ENCODE measurements at regions not wholly inside any gene's neighbourhood (a gene's known extent, or its start where the extent isn't known, plus 50 kb on each side); places are given as distances from the start of the nearest gene placed in this dataset.

DNA sequence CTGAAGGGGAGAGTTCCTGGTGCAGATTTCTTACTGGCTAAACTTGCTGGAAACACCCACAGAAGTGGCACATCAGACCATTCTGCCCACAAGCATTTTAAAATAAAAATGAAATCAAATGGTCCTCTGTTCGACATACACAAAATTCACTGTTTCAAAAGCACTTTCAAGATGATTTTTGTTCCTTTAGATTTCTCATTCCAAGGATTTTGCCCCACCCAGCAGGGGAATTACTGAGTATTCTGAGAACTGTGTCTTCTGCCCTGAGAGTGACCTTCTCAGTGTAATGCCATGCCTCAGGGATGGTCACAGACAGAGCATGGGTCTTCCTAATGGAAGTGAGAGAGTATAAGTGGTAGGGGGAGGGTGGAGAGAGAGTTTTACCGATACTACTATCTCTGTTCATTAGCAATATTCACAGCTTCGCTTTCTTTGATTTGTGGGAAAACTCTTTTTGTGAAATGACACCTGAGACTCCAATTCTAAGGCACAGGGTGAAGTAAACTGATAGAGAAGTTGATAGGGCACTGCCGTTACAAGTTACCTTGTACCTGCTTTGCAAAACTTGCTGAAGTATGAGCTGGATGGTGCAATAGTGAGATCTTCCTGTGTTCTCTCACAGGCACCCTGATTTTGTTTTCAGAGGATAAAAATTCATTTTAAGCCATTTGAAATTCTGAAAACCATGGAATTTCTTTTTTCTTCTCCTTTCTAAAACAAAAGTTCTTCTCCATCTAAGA, 95.8 kb upstream of the CD180 start:
- Histone ChIP-seq H3K9me3 (no peaks in the 10 kb centered on the region), H3K4me3 (no peak overlapping the region), H3K4me1 (no peaks in the 10 kb centered on the region), H3K27ac (no peak overlapping the region), H3K4me2 (no peak overlapping the region)
- FAIRE-seq = no peak
- no peak for ATAC-seq
- CTCF ChIA-PET = no interaction called here
- WGBS (ENCODE audit: missing lambda C conversion rate) = 37% methylated on average over 4 of the region's 4 CpGs
- no peak for TF ChIP-seq HES2 (IDR thresholded peaks at IDR 0.05)
- no peak for TF ChIP-seq POLR2AphosphoS2 (conservative IDR thresholded peaks at IDR 0.05; ENCODE audit: low read length)
- TF ChIP-seq ESRRA (IDR thresholded peaks at IDR 0.05; ENCODE audit: borderline replicate concordance, low read length) = no peak
- TF ChIP-seq SMC3 (IDR thresholded peaks at IDR 0.05) = no peak
- no peak for TF ChIP-seq RAD21 (conservative IDR thresholded peaks at IDR 0.05 in 1 of 2, IDR thresholded peaks at IDR 0.05 in 1 of 2)
- no peak for TF ChIP-seq RFX5 (IDR thresholded peaks at IDR 0.05)
- no peak for TF ChIP-seq EP300 (IDR thresholded peaks at IDR 0.05)
- TF ChIP-seq CEBPB (IDR thresholded peaks at IDR 0.05) = no peak
- no peak for TF ChIP-seq KDM1A (IDR thresholded peaks at IDR 0.05; ENCODE audit: low read depth)
- TF ChIP-seq ZNF302 (CRISPR knock-in tag; IDR thresholded peaks at IDR 0.05) = no peak
- TF ChIP-seq SREBF2 (IDR thresholded peaks at IDR 0.05) = no peak
- TF ChIP-seq KDM5A (IDR thresholded peaks at IDR 0.05) = no peak
- no peak for TF ChIP-seq FOSL2 (IDR thresholded peaks at IDR 0.05)
- no peak for TF ChIP-seq FOSL2 (CRISPR knock-in tag; IDR thresholded peaks at IDR 0.05)
- TF ChIP-seq MAX (IDR thresholded peaks at IDR 0.05) = no peak
- TF ChIP-seq, protein P1, sequence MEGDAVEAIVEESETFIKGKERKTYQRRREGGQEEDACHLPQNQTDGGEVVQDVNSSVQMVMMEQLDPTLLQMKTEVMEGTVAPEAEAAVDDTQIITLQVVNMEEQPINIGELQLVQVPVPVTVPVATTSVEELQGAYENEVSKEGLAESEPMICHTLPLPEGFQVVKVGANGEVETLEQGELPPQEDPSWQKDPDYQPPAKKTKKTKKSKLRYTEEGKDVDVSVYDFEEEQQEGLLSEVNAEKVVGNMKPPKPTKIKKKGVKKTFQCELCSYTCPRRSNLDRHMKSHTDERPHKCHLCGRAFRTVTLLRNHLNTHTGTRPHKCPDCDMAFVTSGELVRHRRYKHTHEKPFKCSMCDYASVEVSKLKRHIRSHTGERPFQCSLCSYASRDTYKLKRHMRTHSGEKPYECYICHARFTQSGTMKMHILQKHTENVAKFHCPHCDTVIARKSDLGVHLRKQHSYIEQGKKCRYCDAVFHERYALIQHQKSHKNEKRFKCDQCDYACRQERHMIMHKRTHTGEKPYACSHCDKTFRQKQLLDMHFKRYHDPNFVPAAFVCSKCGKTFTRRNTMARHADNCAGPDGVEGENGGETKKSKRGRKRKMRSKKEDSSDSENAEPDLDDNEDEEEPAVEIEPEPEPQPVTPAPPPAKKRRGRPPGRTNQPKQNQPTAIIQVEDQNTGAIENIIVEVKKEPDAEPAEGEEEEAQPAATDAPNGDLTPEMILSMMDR (IDR thresholded peaks at IDR 0.05) = no peak
- no peak for DNase-seq (ENCODE audit: low read depth in 1 of 2, low spot score in 1 of 2)
- POLR2A ChIA-PET = no interaction called here

GRCh38 chr5:67291671-67292070, 95.1 kb upstream of the CD180 start:
- no peak for DNase-seq (ENCODE audit: low read depth in 1 of 2, low spot score in 1 of 2)
- no peak for TF ChIP-seq PHF8 (IDR thresholded peaks at IDR 0.05; ENCODE audit: borderline replicate concordance, low read depth)
- no peak for TF ChIP-seq TP53 (CRISPR knock-in tag; IDR thresholded peaks at IDR 0.05)
- no peak for TF ChIP-seq POLR2A (IDR thresholded peaks at IDR 0.05; ENCODE audit: low read length)
- TF ChIP-seq RCOR1 (IDR thresholded peaks at IDR 0.05; ENCODE audit: low read depth, low read length) = no peak
- TF ChIP-seq, protein P2, sequence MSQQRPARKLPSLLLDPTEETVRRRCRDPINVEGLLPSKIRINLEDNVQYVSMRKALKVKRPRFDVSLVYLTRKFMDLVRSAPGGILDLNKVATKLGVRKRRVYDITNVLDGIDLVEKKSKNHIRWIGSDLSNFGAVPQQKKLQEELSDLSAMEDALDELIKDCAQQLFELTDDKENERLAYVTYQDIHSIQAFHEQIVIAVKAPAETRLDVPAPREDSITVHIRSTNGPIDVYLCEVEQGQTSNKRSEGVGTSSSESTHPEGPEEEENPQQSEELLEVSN (IDR thresholded peaks at IDR 0.05; ENCODE audit: borderline replicate concordance, low read depth) = no peak
- TF ChIP-seq ATOH8 (CRISPR knock-in tag; IDR thresholded peaks at IDR 0.05; ENCODE audit: low read depth) = no peak
- TF ChIP-seq MYC (IDR thresholded peaks at IDR 0.05; ENCODE audit: borderline replicate concordance, low read length) = no peak
- TF ChIP-seq HOXA7 (CRISPR knock-in tag; IDR thresholded peaks at IDR 0.05) = no peak
- no peak for TF ChIP-seq JUN (IDR thresholded peaks at IDR 0.05)
- no peak for TF ChIP-seq EHMT2 (IDR thresholded peaks at IDR 0.05; ENCODE audit: low read depth)
- no peak for TF ChIP-seq CHD4 (IDR thresholded peaks at IDR 0.05; ENCODE audit: borderline replicate concordance)
- TF ChIP-seq ZNF302 (CRISPR knock-in tag; IDR thresholded peaks at IDR 0.05) = no peak
- TF ChIP-seq HOXB13 (CRISPR knock-in tag; IDR thresholded peaks at IDR 0.05; ENCODE audit: low read depth) = no peak
- TF ChIP-seq HES2 (IDR thresholded peaks at IDR 0.05) = no peak
- no peak for TF ChIP-seq FOSL2 (IDR thresholded peaks at IDR 0.05)
- TF ChIP-seq FOSL2 (CRISPR knock-in tag; IDR thresholded peaks at IDR 0.05) = no peak
- Histone ChIP-seq H3K4me1 (no peaks in the 10 kb centered on the region), H3K27ac (no peak overlapping the region), H3K4me3 (no peak overlapping the region), H3K9me3 (no peaks in the 10 kb centered on the region), H3K4me2 (no peak overlapping the region)
- no peak for FAIRE-seq
- 55% methylated on average over 7 of the region's 7 CpGs for WGBS (ENCODE audit: missing lambda C conversion rate)
- CTCF ChIA-PET = no interaction called here
- no peak for ATAC-seq
- POLR2A ChIA-PET = no interaction called here
